SK-N-SH (cell line): ENCODE measurements at regions not wholly inside any gene's neighbourhood (a gene's known extent, or its start where the extent isn't known, plus 50 kb on each side); places are given as distances from the start of the nearest gene placed in this dataset.

Source experiments
- CTCF ChIA-PET: fragments of 300-600, 350-600 bp; formaldehyde crosslinking; extraction: SDS; loops from one replicate; lab custom pipeline; 2021; lab: Yijun Ruan, JAX
- POLR2A ChIA-PET: fragments of 350-600 bp; sonication (Branson Sonifier 250); formaldehyde crosslinking; extraction: SDS; loops from one replicate; lab custom pipeline; 2020; ENCODE audit warnings: antibody characterized with exemption, inconsistent platforms; lab: Yijun Ruan, JAX
- DNase-seq: peaks from one replicate; pipeline ENCODE4 v3.0.0; 2012
- H2AFZ ChIP-seq: fragments of 200-600 bp; sonication (generic); 2 replicates; pipeline ENCODE4 v1.8.1; 2016; ENCODE audit warnings: antibody characterized with exemption, mild to moderate bottlenecking, low read depth
- H3F3A ChIP-seq: fragments of 200-600 bp; sonication (generic); replicated peaks from 2 replicates; pipeline ENCODE3; 2016; ENCODE audit warnings: antibody characterized with exemption, mild to moderate bottlenecking; ENCODE audit not compliant: insufficient read depth
- H3K27ac ChIP-seq, 2 experiments: fragments of 200-500 bp in 1 of 2; fragments of 200-600 bp in 1 of 2; sonication (Bioruptor generic) in 1 of 2; sonication (generic), shearing (Covaris generic) in 1 of 2; 2 replicates each; pipeline versions ENCODE4 v1.5.1 to v1.6.1; 2014 to 2016; ENCODE audit warnings: low read depth in 2 of 2, inconsistent platforms in 1 of 2, low read length in 1 of 2, mild to moderate bottlenecking in 1 of 2, mixed read lengths in 1 of 2
- H3K27me3 ChIP-seq: fragments of 200-600 bp; sonication (generic), shearing (Covaris generic); 2 replicates; pipeline ENCODE4 v1.6.1; 2016; ENCODE audit warnings: mixed run types; ENCODE audit not compliant: insufficient read depth
- H3K36me3 ChIP-seq, 2 experiments: fragments of 200-500 bp in 1 of 2; fragments of 200-600 bp in 1 of 2; sonication (Bioruptor generic) in 1 of 2; sonication (generic) in 1 of 2; replicated peaks in 1 of 2; 2 replicates each; pipeline versions ENCODE3 to v1.5.1; 2014 to 2016; ENCODE audit warnings: low read length in 1 of 2, mild to moderate bottlenecking in 1 of 2; ENCODE audit not compliant: insufficient read depth in 2 of 2, control insufficient read depth in 1 of 2
- H3K4me1 ChIP-seq, 2 experiments: fragments of 200-500 bp in 1 of 2; fragments of 200-600 bp in 1 of 2; sonication (Bioruptor generic) in 1 of 2; sonication (generic), shearing (Covaris generic) in 1 of 2; 2 replicates each; pipeline versions ENCODE4 v1.5.1 to v1.6.1; 2014 to 2016; ENCODE audit warnings: low read depth in 1 of 2, low read length in 1 of 2, mixed run types in 1 of 2; ENCODE audit not compliant: insufficient read depth in 2 of 2, control insufficient read depth in 1 of 2
- H3K4me2 ChIP-seq: fragments of 200-600 bp; sonication (generic), shearing (Covaris generic); 2 replicates; pipeline ENCODE4 v1.6.1; 2017; ENCODE audit warnings: mixed run types
- H3K4me3 ChIP-seq, 2 experiments: fragments of 200-500 bp in 1 of 2; fragments of 200-600 bp in 1 of 2; sonication (Bioruptor generic) in 1 of 2; sonication (generic), shearing (Covaris generic) in 1 of 2; 2 replicates each; pipeline versions ENCODE4 v1.5.1 to v1.8.1; 2014 to 2016; ENCODE audit warnings: low read depth in 2 of 2, inconsistent platforms in 1 of 2, low read length in 1 of 2, mild to moderate bottlenecking in 1 of 2, mixed read lengths in 1 of 2, moderate library complexity in 1 of 2
- H3K79me2 ChIP-seq: fragments of 200-600 bp; sonication (generic); 2 replicates; pipeline ENCODE4 v1.8.1; 2017; ENCODE audit warnings: mild to moderate bottlenecking; ENCODE audit not compliant: insufficient read depth
- H3K9ac ChIP-seq: fragments of 200-600 bp; sonication (generic); 2 replicates; pipeline ENCODE4 v1.6.1; 2017; ENCODE audit warnings: mixed run types
- H3K9me2 ChIP-seq: fragments of 200-600 bp; sonication (generic); 2 replicates; pipeline ENCODE4 v1.6.1; 2017; ENCODE audit warnings: mixed run types
- H3K9me3 ChIP-seq: fragments of 200-600 bp; sonication (generic); 2 replicates; pipeline ENCODE4 v1.6.1; 2017; ENCODE audit warnings: mixed run types, mild to moderate bottlenecking, moderate library complexity
- H4K20me1 ChIP-seq: fragments of 200-600 bp; sonication (generic); 2 replicates; pipeline ENCODE4 v1.6.1; 2017; ENCODE audit warnings: mild to moderate bottlenecking, mixed run types; ENCODE audit not compliant: insufficient read depth
- CHD2 ChIP-seq: fragments of 150-350 bp; IDR thresholded peaks from 2 replicates; pipeline ENCODE4 v1.6.1; 2018; ENCODE audit warnings: low read length; ENCODE audit not compliant: partially characterized antibody
- IRF3 ChIP-seq: fragments of 150-350 bp; IDR thresholded peaks from 2 replicates; pipeline ENCODE4 v1.6.1; 2016; ENCODE audit warnings: mild to moderate bottlenecking, low read depth, low read length
- MEF2A ChIP-seq: IDR thresholded peaks from 2 replicates; pipeline ENCODE4 v1.4.0; 2012; ENCODE audit warnings: low read depth, borderline replicate concordance
- RXRA ChIP-seq: IDR thresholded peaks from 2 replicates; pipeline ENCODE4 v1.4.0; 2012; ENCODE audit warnings: low read depth, mild to moderate bottlenecking, borderline replicate concordance
- USF2 ChIP-seq: fragments of 150-350 bp; IDR thresholded peaks from 2 replicates; pipeline ENCODE4 v1.6.1; 2017; ENCODE audit warnings: antibody characterized with exemption, low read length, low read depth, borderline replicate concordance
- WGBS: methylation state at CpG from one replicate; pipeline ENCODE4 v1.1.6; 2017; ENCODE audit warnings: low lambda C conversion rate; 5-methylcytosine and 5-hydroxymethylcytosine counted together
- TF ChIP-seq, protein P1 (sequence below): IDR thresholded peaks from 2 replicates; pipeline ENCODE4 v1.4.0; 2012; ENCODE audit warnings: low read depth, borderline replicate concordance
- TF ChIP-seq, protein P2 (sequence below): IDR thresholded peaks from 2 replicates; pipeline ENCODE4 v1.4.0; 2012; ENCODE audit warnings: low read depth, borderline replicate concordance

DNA sequence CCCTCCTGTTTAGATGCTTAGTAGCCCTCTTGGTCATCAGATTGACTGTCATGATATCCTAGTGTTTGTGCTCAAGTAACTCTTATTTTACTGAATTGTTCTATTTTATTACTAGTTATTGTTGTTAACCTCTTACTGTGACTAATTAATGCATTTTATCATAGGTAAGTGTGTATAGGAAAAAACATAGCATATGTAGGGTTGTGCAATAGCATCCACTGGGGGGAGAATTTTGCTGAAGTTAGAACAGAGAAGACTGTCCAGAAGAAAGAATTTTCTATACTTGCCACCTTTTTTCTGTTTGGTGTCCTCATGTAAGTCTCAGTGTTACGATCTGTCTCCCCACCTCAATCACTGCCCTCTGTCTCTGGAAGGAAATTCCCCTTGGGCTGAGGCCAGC is 177.4 kb downstream of the RPIA start:
- H3K4me2 ChIP-seq, result no peak overlapping the region
- POLR2A ChIA-PET, result no interaction called here
- H3K4me1 ChIP-seq, result no peaks in the 10 kb centered on the region
- WGBS, result 12% methylated on average over 1 of the region's 1 CpG
- H3K27me3 ChIP-seq, result peaks cover 44% of the 10 kb centered on the region; the same call in 1 of the 2 replicates
- H3K4me3 ChIP-seq, result no peak overlapping the region
- no peak for DNase-seq
- H3K79me2 ChIP-seq, result no peaks in the 10 kb centered on the region
- no peaks in the 10 kb centered on the region for H4K20me1 ChIP-seq
- no peak overlapping the region for H3K9ac ChIP-seq
- H3K36me3 ChIP-seq, result no peaks in the 10 kb centered on the region
- H3K27ac ChIP-seq, result no peak overlapping the region
- TF ChIP-seq, protein P1, sequence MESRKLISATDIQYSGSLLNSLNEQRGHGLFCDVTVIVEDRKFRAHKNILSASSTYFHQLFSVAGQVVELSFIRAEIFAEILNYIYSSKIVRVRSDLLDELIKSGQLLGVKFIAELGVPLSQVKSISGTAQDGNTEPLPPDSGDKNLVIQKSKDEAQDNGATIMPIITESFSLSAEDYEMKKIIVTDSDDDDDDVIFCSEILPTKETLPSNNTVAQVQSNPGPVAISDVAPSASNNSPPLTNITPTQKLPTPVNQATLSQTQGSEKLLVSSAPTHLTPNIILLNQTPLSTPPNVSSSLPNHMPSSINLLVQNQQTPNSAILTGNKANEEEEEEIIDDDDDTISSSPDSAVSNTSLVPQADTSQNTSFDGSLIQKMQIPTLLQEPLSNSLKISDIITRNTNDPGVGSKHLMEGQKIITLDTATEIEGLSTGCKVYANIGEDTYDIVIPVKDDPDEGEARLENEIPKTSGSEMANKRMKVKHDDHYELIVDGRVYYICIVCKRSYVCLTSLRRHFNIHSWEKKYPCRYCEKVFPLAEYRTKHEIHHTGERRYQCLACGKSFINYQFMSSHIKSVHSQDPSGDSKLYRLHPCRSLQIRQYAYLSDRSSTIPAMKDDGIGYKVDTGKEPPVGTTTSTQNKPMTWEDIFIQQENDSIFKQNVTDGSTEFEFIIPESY, result no peak
- no peak for TF ChIP-seq CHD2
- TF ChIP-seq IRF3, result no peak
- TF ChIP-seq MEF2A, result no peak
- no peak for TF ChIP-seq USF2
- TF ChIP-seq, protein P2, sequence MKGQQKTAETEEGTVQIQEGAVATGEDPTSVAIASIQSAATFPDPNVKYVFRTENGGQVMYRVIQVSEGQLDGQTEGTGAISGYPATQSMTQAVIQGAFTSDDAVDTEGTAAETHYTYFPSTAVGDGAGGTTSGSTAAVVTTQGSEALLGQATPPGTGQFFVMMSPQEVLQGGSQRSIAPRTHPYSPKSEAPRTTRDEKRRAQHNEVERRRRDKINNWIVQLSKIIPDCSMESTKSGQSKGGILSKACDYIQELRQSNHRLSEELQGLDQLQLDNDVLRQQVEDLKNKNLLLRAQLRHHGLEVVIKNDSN, result no peak
- no peak for TF ChIP-seq RXRA
- H3F3A ChIP-seq, result no peaks in the 10 kb centered on the region
- H3K9me3 ChIP-seq, result no peaks in the 10 kb centered on the region
- no peak overlapping the region for H2AFZ ChIP-seq
- H3K9me2 ChIP-seq, result no peaks in the 10 kb centered on the region
- CTCF ChIA-PET, result interaction anchor here (0.8 to 1.5 kb wide), 2 partner anchors 11 to 35 kb away, joined by 3 to 9 read pairs; no protein-coding TSS in a partner anchor

DNA sequence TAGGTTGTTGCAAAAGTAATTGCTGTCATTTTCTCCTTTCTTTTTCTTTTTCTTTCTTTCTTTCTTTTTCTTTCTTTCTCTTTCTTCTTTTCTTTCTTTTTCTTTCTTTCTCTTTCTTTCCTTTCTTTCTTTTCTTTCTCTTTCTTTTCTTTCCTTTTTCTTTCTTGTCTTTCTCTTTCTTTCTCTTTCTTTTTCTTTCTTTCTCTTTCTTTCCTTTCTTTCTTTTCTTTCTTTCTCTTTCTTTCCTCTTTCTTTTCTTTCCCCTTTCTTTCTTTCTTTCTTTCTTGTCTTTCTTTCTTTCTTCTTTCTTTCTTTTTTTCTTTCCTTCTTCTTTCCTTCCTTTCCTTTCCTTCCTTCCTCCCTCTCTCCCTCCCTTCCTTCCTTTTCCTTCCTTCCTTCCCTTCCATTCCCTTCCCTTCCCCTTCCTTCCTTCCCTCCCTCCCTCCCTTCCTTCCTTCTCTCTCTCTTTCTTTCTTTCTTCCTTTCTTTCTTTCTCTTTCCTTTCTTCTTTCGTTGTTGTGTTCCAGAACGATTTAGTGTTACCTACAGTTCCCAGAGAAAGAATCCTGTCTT is 178.9 kb downstream of the RPIA start:
- no peaks in the 10 kb centered on the region for H3F3A ChIP-seq
- no peak overlapping the region for H3K27ac ChIP-seq
- no peaks in the 10 kb centered on the region for H4K20me1 ChIP-seq
- H3K79me2 ChIP-seq, result no peaks in the 10 kb centered on the region
- H3K36me3 ChIP-seq, result no peaks in the 10 kb centered on the region
- no peak overlapping the region for H2AFZ ChIP-seq
- DNase-seq, result no peak
- H3K27me3 ChIP-seq, result peaks cover 34% of the 10 kb centered on the region; the same call in 1 of the 2 replicates
- TF ChIP-seq RXRA, result no peak
- TF ChIP-seq, all 33 proteins: peak for 0
- no peak overlapping the region for H3K9ac ChIP-seq
- no peaks in the 10 kb centered on the region for H3K9me3 ChIP-seq
- no peak overlapping the region for H3K4me2 ChIP-seq
- no peaks in the 10 kb centered on the region for H3K4me1 ChIP-seq
- 0% methylated on average over 2 of the region's 2 CpGs for WGBS
- ChIA-PET CTCF (interaction anchor here (1.5 kb wide), 1 partner anchor 10 kb away, joined by 9 read pairs; no protein-coding TSS in a partner anchor), POLR2A (no interaction called here)
- no peak overlapping the region for H3K4me3 ChIP-seq
- H3K9me2 ChIP-seq, result no peaks in the 10 kb centered on the region
